Neural crest cell (in vitro differentiated cells): ENCODE measurements at regions not wholly inside any gene's neighbourhood (a gene's known extent, or its start where the extent isn't known, plus 50 kb on each side); places are given as distances from the start of the nearest gene placed in this dataset.

Experiments used
- DNase-seq: peaks from one replicate; pipeline ENCODE4 v3.0.0; 2021; ENCODE audit warnings: low read depth, mixed read lengths, low spot score
- H3K27ac Mint-ChIP-seq: one replicate; pipeline ENCODE4 v1.8.0; 2021; ENCODE audit warnings: mild to moderate bottlenecking, mixed read lengths; ENCODE audit not compliant: unreplicated experiment
- H3K27me3 Mint-ChIP-seq: 2 replicates; pipeline ENCODE4 v1.8.0; 2021; ENCODE audit warnings: low read depth, mild to moderate bottlenecking, mixed read lengths
- H3K36me3 Mint-ChIP-seq: 2 replicates; pipeline ENCODE4 v1.8.0; 2021; ENCODE audit warnings: low read depth, mild to moderate bottlenecking, mixed read lengths
- H3K4me1 Mint-ChIP-seq: 2 replicates; pipeline ENCODE4 v1.8.0; 2021; ENCODE audit warnings: mixed read lengths
- H3K4me3 Mint-ChIP-seq: one replicate; pipeline ENCODE4 v1.8.0; 2021; ENCODE audit warnings: mild to moderate bottlenecking, mixed read lengths
- H3K9me3 Mint-ChIP-seq: 2 replicates; pipeline ENCODE4 v1.8.0; 2021; ENCODE audit warnings: mixed read lengths
- TF ChIP-seq, protein P1 (sequence below): fragments of 200-600 bp; sonication (generic); conservative IDR thresholded peaks from 2 replicates; pipeline ENCODE4 v1.5.0; 2021; ENCODE audit warnings: antibody characterized with exemption, mild to moderate bottlenecking

DNA sequence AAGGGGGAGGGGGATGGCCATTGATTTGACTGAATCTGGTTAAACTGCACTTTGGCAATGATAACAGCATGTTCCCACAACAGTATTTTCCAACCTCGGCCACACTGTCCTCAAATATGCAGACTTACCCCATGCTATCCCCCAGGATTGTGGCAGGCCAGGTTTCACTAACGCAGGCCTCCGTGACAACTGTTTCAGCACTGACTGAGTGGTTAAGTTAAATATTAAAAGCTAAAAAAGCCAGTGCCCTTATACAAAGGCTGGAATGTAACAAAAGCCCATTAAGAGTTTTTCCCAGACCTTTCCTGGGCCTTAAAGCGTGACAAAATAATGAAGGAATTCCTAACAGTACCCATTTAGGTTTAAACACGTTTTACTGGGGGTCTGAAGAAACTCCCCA lies 202.9 kb downstream of the USP25 start:
- no peaks in the 10 kb centered on the region for H3K27me3 Mint-ChIP-seq
- H3K4me3 Mint-ChIP-seq, result no peak overlapping the region
- no peaks in the 10 kb centered on the region for H3K4me1 Mint-ChIP-seq
- no peaks in the 10 kb centered on the region for H3K9me3 Mint-ChIP-seq
- H3K36me3 Mint-ChIP-seq, result no peaks in the 10 kb centered on the region
- no peak for DNase-seq
- no peak overlapping the region for H3K27ac Mint-ChIP-seq
- TF ChIP-seq, protein P1, sequence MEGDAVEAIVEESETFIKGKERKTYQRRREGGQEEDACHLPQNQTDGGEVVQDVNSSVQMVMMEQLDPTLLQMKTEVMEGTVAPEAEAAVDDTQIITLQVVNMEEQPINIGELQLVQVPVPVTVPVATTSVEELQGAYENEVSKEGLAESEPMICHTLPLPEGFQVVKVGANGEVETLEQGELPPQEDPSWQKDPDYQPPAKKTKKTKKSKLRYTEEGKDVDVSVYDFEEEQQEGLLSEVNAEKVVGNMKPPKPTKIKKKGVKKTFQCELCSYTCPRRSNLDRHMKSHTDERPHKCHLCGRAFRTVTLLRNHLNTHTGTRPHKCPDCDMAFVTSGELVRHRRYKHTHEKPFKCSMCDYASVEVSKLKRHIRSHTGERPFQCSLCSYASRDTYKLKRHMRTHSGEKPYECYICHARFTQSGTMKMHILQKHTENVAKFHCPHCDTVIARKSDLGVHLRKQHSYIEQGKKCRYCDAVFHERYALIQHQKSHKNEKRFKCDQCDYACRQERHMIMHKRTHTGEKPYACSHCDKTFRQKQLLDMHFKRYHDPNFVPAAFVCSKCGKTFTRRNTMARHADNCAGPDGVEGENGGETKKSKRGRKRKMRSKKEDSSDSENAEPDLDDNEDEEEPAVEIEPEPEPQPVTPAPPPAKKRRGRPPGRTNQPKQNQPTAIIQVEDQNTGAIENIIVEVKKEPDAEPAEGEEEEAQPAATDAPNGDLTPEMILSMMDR, result no peak

DNA sequence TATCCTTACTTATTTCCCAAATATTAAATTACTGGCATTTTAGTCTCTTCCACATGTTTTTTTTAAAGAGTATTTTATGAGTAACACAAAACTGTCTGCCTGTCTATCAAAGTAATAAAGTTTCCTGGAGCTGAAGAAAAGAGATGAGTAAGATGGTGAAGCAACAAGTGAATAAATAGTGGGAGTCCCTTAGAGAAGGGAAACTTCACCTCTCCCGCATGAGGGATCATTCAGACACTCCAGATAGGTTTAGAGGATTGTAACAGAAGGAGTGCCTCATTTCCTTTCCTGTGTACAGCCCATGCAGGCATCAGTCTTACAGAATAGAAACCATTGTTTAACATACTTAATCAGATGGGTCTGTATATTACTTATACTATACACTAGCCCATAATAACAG lies 205.7 kb downstream of the USP25 start:
- no peaks in the 10 kb centered on the region for H3K9me3 Mint-ChIP-seq
- TF ChIP-seq, protein P1, result no peak
- no peaks in the 10 kb centered on the region for H3K4me1 Mint-ChIP-seq
- H3K36me3 Mint-ChIP-seq, result no peaks in the 10 kb centered on the region
- no peak overlapping the region for H3K4me3 Mint-ChIP-seq
- H3K27ac Mint-ChIP-seq, result no peak overlapping the region
- H3K27me3 Mint-ChIP-seq, result no peaks in the 10 kb centered on the region
- no peak for DNase-seq

DNA sequence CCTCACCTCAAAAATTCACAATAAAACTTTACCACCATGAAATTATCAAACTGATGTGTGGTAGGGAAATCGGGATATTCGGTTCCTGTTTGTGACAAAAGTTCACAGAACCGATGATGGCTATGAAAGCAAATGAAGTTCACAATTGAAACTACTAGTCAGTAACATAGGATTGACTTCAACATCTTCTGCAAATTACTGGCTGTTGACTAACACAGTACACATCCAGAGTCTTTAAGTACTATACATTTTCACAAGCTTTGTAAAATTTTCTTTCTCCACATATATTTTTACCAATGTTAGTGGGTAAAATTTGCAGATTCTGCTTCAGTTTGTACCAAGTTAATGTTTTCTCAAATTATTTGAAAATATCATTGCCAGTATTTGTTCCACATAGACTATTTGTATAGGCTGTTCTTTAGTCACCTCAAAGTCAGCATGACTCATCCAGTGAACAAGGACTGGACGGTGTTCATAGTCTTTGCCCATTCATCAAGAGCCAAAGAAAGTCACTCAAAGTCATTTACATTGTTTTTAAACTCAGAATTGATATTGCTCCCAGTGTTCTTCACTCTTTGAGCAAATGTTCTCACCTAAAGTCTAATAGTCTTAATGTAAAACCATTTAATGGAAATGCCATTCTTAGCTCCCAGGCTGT lies 213.4 kb downstream of the USP25 start:
- H3K36me3 Mint-ChIP-seq, result no peaks in the 10 kb centered on the region
- no peaks in the 10 kb centered on the region for H3K9me3 Mint-ChIP-seq
- H3K4me3 Mint-ChIP-seq, result no peak overlapping the region
- H3K27me3 Mint-ChIP-seq, result no peaks in the 10 kb centered on the region
- TF ChIP-seq, protein P1, result no peak
- H3K4me1 Mint-ChIP-seq, result peaks cover 24% of the 10 kb centered on the region
- H3K27ac Mint-ChIP-seq, result peak overlapping the region; percentile 59
- no peak for DNase-seq

DNA sequence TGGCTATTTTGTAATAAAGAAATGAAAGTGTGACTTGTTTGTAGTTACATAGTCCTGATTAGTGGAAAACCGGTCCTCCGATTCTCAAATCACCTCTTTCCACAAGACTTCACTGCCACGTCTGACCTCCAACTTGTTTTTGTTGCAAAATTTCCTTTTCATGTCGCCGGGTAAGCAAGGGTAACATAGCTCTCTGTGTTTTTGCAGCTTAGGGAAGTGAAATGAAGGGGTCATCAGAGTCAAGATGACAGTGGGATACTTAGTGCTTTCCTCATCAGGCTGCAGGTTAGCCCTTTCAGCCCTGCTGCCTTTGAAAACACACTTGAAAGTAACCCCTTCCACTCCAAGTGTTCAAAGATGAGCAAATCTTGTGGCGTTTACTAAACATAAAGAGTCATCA lies 217.9 kb downstream of the USP25 start:
- Mint-ChIP-seq H3K9me3 (peaks cover 15% of the 10 kb centered on the region), H3K27me3 (no peaks in the 10 kb centered on the region), H3K36me3 (peaks cover 14% of the 10 kb centered on the region), H3K27ac (no peak overlapping the region), H3K4me1 (peaks cover 37% of the 10 kb centered on the region), H3K4me3 (peak overlapping the region; percentile 47)
- no peak for DNase-seq
- TF ChIP-seq, protein P1, result no peak

DNA sequence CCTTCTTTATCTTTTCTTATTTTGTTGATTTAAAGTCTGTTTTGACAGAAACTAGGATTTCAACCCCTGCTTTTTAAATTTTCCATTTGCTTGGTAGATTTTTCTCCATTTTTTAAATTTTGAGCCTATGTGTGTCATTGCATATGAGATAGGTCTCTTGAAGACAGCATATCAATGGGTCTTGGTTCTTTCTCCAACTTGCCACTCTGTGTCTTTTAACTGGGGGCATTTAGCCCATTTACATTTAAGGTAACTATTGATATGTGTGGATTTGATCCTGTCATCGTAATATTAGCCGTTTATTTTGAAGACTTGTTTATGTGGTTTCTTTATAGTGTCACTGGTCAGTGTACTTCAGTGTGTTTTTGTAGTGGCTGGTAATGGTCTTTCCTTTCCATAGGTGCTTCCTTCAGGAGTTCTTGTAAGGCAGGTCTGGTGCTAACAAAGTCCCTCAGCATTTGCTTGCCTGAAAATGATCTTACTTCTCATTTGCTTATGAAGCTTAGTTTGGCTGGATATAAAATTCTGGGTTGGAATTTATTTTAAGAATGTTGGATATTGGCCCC lies 223.9 kb downstream of the USP25 start:
- Mint-ChIP-seq H3K27me3 (no peaks in the 10 kb centered on the region), H3K36me3 (peaks cover 27% of the 10 kb centered on the region), H3K4me1 (peaks cover 9% of the 10 kb centered on the region), H3K9me3 (peaks cover 32% of the 10 kb centered on the region), H3K27ac (no peak overlapping the region), H3K4me3 (no peak overlapping the region)
- TF ChIP-seq, protein P1, result no peak
- no peak for DNase-seq
